GM12873 (cell line): ENCODE measurements at regions not wholly inside any gene's neighbourhood (a gene's known extent, or its start where the extent isn't known, plus 50 kb on each side); places are given as distances from the start of the nearest gene placed in this dataset.

Experiments used
- CTCF ChIP-seq: IDR thresholded peaks from 2 replicates; pipeline ENCODE4 v1.5.1; 2012; ENCODE audit warnings: low read depth, mild to moderate bottlenecking, moderate library complexity, low read length, control low read depth; ENCODE audit not compliant: insufficient read depth; ENCODE audit errors: missing control alignments

- no peak for TF ChIP-seq CTCF
Observed at GRCh38 chr16:29111421-29111820, 126.6 kb downstream of the LAT start.

DNA sequence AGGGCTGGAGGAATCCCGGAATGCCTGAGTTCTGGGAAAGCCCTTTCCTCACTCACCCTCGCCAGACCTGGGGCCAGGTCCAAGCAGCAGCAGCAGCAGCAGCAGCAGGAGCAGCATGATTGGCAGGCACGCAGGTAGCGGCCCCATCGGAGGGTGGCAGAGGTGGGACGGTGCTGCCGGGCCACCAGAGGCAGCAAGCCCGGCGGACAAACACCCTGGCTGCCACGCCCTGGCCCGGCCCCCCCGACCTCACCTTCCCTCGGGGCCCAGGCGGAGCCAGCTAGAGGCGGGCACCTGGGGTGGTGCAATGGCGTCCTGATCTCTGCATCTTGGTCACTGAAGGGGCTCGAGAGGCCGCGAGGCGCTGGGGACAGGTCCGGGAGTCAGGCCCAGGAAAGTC, 122.4 kb downstream of the LAT start:
- TF ChIP-seq CTCF, result no peak
